OCI-LY7 (cell line): ENCODE measurements at regions not wholly inside any gene's neighbourhood (a gene's known extent, or its start where the extent isn't known, plus 50 kb on each side); places are given as distances from the start of the nearest gene placed in this dataset.

ENCODE experiments used
- EZH2phosphoT487 ChIP-seq: fragments of 200-600 bp; sonication (generic); IDR thresholded peaks from 2 replicates; pipeline ENCODE4 v1.6.1; 2018; ENCODE audit warnings: low read depth, borderline replicate concordance, mild to moderate bottlenecking, mixed run types, antibody characterized with exemption, low read length, moderate library complexity, mixed read lengths
- TF ChIP-seq, protein P1 (sequence below): fragments of 200-600 bp; sonication (generic); conservative IDR thresholded peaks from 2 replicates; pipeline ENCODE4 v1.5.1; 2014; ENCODE audit warnings: mild to moderate bottlenecking, antibody characterized with exemption, low read length, moderate library complexity, mixed read lengths

DNA sequence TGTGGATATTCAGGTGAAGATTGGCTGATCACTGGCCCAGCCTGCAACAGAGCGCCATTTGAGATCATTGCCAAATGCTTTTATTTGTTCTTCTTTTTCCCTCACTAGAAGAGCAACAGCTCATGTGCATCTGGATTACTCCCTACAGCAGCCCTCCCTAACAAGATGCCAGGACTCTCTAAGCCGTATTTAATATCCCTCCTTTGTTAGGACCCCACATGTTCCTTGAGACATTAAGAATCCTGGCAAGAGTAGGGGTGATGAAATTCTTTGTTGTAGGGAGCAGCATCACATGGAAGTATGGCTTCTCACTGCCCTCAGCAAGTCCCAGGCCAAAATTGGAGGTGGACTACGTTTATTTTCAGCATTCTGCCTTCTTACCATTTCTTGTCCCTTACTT lies 167.8 kb downstream of the PAX1 start:
- TF ChIP-seq, protein P1, sequence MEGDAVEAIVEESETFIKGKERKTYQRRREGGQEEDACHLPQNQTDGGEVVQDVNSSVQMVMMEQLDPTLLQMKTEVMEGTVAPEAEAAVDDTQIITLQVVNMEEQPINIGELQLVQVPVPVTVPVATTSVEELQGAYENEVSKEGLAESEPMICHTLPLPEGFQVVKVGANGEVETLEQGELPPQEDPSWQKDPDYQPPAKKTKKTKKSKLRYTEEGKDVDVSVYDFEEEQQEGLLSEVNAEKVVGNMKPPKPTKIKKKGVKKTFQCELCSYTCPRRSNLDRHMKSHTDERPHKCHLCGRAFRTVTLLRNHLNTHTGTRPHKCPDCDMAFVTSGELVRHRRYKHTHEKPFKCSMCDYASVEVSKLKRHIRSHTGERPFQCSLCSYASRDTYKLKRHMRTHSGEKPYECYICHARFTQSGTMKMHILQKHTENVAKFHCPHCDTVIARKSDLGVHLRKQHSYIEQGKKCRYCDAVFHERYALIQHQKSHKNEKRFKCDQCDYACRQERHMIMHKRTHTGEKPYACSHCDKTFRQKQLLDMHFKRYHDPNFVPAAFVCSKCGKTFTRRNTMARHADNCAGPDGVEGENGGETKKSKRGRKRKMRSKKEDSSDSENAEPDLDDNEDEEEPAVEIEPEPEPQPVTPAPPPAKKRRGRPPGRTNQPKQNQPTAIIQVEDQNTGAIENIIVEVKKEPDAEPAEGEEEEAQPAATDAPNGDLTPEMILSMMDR, result no peak
- TF ChIP-seq EZH2phosphoT487, result no peak
